HG02759 (cell line): ENCODE measurements at regions not wholly inside any gene's neighbourhood (a gene's known extent, or its start where the extent isn't known, plus 50 kb on each side); places are given as distances from the start of the nearest gene placed in this dataset.
"Not testable (repeated sequence)": the region's sequence is repeated elsewhere in the genome, so short reads cannot be mapped to it uniquely, and the experiment has no call there.

ENCODE experiments used
- ATAC-seq: cut with Tn5 transposase; IDR thresholded peaks from one replicate; pipeline ENCODE4 v1.9.1; 2021; ENCODE audit warnings: mild to moderate bottlenecking, moderate library complexity; ENCODE audit not compliant: unreplicated experiment

GRCh38 chr1:146443088-146443870 is 214.5 kb upstream of the NOTCH2NLA start:
- ATAC-seq, result not testable (repeated sequence)

- ATAC-seq, result not testable (repeated sequence)
Measured at GRCh38 chr1:146438543-146438942, 209.7 kb upstream of the NOTCH2NLA start.

- not testable (repeated sequence) for ATAC-seq
Measured at GRCh38 chr1:146416642-146417041, 187.8 kb upstream of the NOTCH2NLA start.

GRCh38 chr1:146415017-146415416 is 186.2 kb upstream of the NOTCH2NLA start:
- not testable (repeated sequence) for ATAC-seq

GRCh38 chr1:146413911-146414310 is 185.1 kb upstream of the NOTCH2NLA start:
- not testable (repeated sequence) for ATAC-seq

GRCh38 chr1:146411923-146412322 is 183.1 kb upstream of the NOTCH2NLA start:
- ATAC-seq, result not testable (repeated sequence)

- peak; percentile 58 for ATAC-seq
Measured at GRCh38 chr1:146409817-146410441, 181.1 kb upstream of the NOTCH2NLA start.

GRCh38 chr1:146409116-146409801 is 180.4 kb upstream of the NOTCH2NLA start:
- ATAC-seq, result peak; percentile 55

- not testable (repeated sequence) for ATAC-seq
Measured at GRCh38 chr1:146401281-146401825, 172.5 kb upstream of the NOTCH2NLA start.

- not testable (repeated sequence) for ATAC-seq
Measured at GRCh38 chr1:146400173-146401121, 171.6 kb upstream of the NOTCH2NLA start.

- ATAC-seq, result not testable (repeated sequence)
Measured at GRCh38 chr1:146399225-146399624, 170.4 kb upstream of the NOTCH2NLA start.

GRCh38 chr1:146396801-146397200 is 168.0 kb upstream of the NOTCH2NLA start:
- ATAC-seq, result not testable (repeated sequence)

- ATAC-seq, result not testable (repeated sequence)
Measured at GRCh38 chr1:146396242-146396641, 167.4 kb upstream of the NOTCH2NLA start.

GRCh38 chr1:146393796-146394195 is 165.0 kb upstream of the NOTCH2NLA start:
- not testable (repeated sequence) for ATAC-seq

- ATAC-seq, result not testable (repeated sequence)
Measured at GRCh38 chr1:146393154-146393553, 164.3 kb upstream of the NOTCH2NLA start.

GRCh38 chr1:146389178-146389577 is 160.4 kb upstream of the NOTCH2NLA start:
- ATAC-seq, result not testable (repeated sequence)

GRCh38 chr1:146387750-146388469 is 159.1 kb upstream of the NOTCH2NLA start:
- not testable (repeated sequence) for ATAC-seq

GRCh38 chr1:146386851-146387749 is 158.3 kb upstream of the NOTCH2NLA start:
- peak; percentile 93 for ATAC-seq
